DOHH2 (cell line): ENCODE measurements at regions not wholly inside any gene's neighbourhood (a gene's known extent, or its start where the extent isn't known, plus 50 kb on each side); places are given as distances from the start of the nearest gene placed in this dataset.

Experiments used
- H3F3A ChIP-seq: fragments of 200-600 bp; sonication (generic), shearing (Covaris generic); 2 replicates; pipeline ENCODE4 v1.6.0; 2016; ENCODE audit warnings: antibody characterized with exemption, mild to moderate bottlenecking; ENCODE audit not compliant: control insufficient read depth, insufficient read depth
- H3K27ac ChIP-seq: fragments of 200-600 bp; sonication (generic); 2 replicates; pipeline ENCODE4 v1.5.1; 2014; ENCODE audit warnings: low read depth, mild to moderate bottlenecking, low read length, moderate library complexity
- H3K27me3 ChIP-seq: fragments of 200-600 bp; sonication (generic); 2 replicates; pipeline ENCODE4 v1.6.1; 2014; ENCODE audit warnings: mild to moderate bottlenecking, low read length, mixed read lengths; ENCODE audit not compliant: control insufficient read depth
- H3K36me3 ChIP-seq: fragments of 200-600 bp; sonication (generic); 2 replicates; pipeline ENCODE4 v1.6.1; 2014; ENCODE audit warnings: mild to moderate bottlenecking, low read length, moderate library complexity, mixed read lengths; ENCODE audit not compliant: control insufficient read depth
- H3K4me1 ChIP-seq: fragments of 200-600 bp; sonication (generic); 2 replicates; pipeline ENCODE4 v1.6.1; 2014; ENCODE audit warnings: mild to moderate bottlenecking, low read length, mixed read lengths; ENCODE audit not compliant: control insufficient read depth
- H3K4me2 ChIP-seq: fragments of 200-600 bp; sonication (generic); 2 replicates; pipeline ENCODE4 v1.6.0; 2014; ENCODE audit warnings: mild to moderate bottlenecking, low read length, moderate library complexity
- H3K4me3 ChIP-seq: fragments of 200-600 bp; sonication (generic); 2 replicates; pipeline ENCODE4 v1.5.1; 2014; ENCODE audit warnings: mild to moderate bottlenecking, low read length, mixed read lengths
- H3K79me2 ChIP-seq: fragments of 200-600 bp; sonication (generic); 2 replicates; pipeline ENCODE4 v1.6.1; 2014; ENCODE audit warnings: mild to moderate bottlenecking, low read length, mixed read lengths; ENCODE audit not compliant: control insufficient read depth
- H3K9me2 ChIP-seq: fragments of 200-600 bp; sonication (generic); replicated peaks from 2 replicates; pipeline ENCODE4 v1.6.1; 2014; ENCODE audit warnings: mild to moderate bottlenecking, low read length, mixed read lengths; ENCODE audit not compliant: control insufficient read depth
- H3K9me3 ChIP-seq: fragments of 200-600 bp; sonication (generic); 2 replicates; pipeline ENCODE4 v1.6.1; 2014; ENCODE audit warnings: antibody characterized with exemption, low read length, mixed read lengths; ENCODE audit not compliant: control insufficient read depth, insufficient read depth
- H4K20me1 ChIP-seq: fragments of 200-600 bp; sonication (generic); 2 replicates; pipeline ENCODE4 v1.6.0; 2014; ENCODE audit warnings: low read depth, mild to moderate bottlenecking, antibody characterized with exemption, low read length, moderate library complexity; ENCODE audit not compliant: control insufficient read depth, insufficient read depth
- EZH2phosphoT487 ChIP-seq: fragments of 200-600 bp; sonication (generic); IDR thresholded peaks from 2 replicates; pipeline ENCODE4 v1.6.1; 2017; ENCODE audit warnings: borderline replicate concordance, mild to moderate bottlenecking, antibody characterized with exemption, low read length, moderate library complexity, mixed read lengths
- TF ChIP-seq, protein P1 (sequence below): fragments of 200-600 bp; sonication (generic); IDR thresholded peaks from one replicate; pipeline ENCODE4 v1.5.1; 2014; ENCODE audit warnings: antibody characterized with exemption, mild to moderate bottlenecking, low read depth, low read length; ENCODE audit not compliant: poor library complexity, severe bottlenecking

DNA sequence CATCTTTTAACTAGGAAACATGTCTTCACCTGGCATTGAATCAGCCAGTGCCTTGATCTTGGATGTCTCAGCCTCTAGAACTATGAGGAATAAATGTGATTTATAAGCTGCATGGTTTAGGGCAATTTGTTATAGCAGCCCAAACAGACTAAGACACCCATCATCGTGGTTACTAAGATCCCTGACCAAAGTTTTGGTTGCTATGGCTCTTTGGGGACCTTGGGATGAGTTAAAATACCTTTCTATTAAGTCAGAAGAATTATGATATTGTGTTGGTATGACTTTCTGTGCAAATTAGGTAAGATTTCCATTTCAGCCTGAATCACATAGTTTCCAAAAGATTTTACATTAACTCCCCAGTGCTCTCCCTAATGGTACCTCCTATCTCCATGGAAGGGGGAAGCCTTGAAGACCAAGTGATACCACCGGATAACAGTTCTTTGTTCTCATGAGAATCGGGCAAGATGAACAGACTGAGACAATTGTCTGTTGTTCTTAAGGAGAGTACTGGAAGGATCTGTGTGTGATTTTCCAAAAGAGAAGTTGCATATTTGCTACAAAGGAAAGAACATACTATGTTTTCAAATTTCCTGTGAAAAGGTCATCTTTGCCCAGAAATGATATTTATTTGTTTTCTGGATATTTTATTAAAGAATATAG is 60.4 kb upstream of the UBASH3B start:
- Histone ChIP-seq H3K27ac (no peak overlapping the region), H3K27me3 (peaks cover 11% of the 10 kb centered on the region; the same call in 1 of the 2 replicates)

DNA sequence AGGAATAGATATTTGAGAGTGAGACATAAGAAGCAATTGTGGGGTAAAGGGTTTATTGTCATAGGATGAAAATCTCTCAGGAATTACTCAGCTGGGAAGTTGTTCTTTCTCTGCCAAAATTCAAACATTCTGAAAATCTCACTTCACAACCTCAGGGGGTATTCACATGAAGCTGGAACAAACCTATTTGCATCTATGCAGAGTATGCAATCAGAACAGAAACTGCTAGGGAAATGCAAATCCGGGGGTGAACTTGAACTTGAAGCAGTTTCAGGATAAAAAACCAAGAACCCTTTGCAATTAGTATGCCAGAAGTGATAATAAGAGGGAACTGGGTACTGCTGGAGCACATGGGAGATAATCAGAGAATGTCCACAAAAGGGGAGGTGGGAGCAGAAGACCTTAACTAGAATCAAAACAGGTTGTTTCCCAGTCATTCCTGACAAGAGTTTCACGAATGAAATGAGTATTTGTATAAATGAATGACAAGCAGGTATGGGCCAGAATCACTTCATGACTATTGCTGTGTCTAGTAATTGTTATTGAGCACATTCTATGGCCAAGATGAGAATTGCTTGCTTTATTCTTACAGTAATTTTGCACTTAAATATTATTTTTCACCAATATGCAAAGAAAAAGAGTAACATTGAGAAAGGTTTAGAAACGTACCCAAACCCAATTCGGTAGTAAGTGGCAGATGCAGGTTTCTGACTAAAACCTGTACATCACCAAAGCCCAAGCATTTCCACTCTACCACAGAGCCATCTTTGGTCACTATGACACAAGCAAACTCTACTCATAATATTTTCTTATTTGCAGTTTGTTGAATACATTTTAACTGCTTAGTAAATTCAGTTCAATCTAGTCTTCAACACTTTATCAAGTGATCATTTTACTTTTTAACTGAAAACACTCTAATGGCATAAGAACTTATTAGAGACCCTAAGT is 61.8 kb upstream of the UBASH3B start:
- Histone ChIP-seq H3F3A (no peaks in the 10 kb centered on the region), H3K4me2 (no peak overlapping the region), H3K79me2 (no peaks in the 10 kb centered on the region), H3K27me3 (peaks cover 11% of the 10 kb centered on the region; the same call in 1 of the 2 replicates), H3K4me1 (no peaks in the 10 kb centered on the region), H3K9me2 (no peaks in the 10 kb centered on the region), H3K9me3 (no peaks in the 10 kb centered on the region), H3K4me3 (no peak overlapping the region), H3K36me3 (no peaks in the 10 kb centered on the region), H3K27ac (no peak overlapping the region), H4K20me1 (no peaks in the 10 kb centered on the region)
- TF ChIP-seq EZH2phosphoT487: no peak
- TF ChIP-seq, protein P1, sequence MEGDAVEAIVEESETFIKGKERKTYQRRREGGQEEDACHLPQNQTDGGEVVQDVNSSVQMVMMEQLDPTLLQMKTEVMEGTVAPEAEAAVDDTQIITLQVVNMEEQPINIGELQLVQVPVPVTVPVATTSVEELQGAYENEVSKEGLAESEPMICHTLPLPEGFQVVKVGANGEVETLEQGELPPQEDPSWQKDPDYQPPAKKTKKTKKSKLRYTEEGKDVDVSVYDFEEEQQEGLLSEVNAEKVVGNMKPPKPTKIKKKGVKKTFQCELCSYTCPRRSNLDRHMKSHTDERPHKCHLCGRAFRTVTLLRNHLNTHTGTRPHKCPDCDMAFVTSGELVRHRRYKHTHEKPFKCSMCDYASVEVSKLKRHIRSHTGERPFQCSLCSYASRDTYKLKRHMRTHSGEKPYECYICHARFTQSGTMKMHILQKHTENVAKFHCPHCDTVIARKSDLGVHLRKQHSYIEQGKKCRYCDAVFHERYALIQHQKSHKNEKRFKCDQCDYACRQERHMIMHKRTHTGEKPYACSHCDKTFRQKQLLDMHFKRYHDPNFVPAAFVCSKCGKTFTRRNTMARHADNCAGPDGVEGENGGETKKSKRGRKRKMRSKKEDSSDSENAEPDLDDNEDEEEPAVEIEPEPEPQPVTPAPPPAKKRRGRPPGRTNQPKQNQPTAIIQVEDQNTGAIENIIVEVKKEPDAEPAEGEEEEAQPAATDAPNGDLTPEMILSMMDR: no peak

More for the DNA sequence above, 60.4 kb upstream of the UBASH3B start:
- Histone ChIP-seq H3K79me2 (no peaks in the 10 kb centered on the region), H3K9me2 (no peaks in the 10 kb centered on the region), H3K4me3 (no peak overlapping the region), H4K20me1 (no peaks in the 10 kb centered on the region), H3K4me2 (no peak overlapping the region), H3K4me1 (no peaks in the 10 kb centered on the region), H3F3A (no peaks in the 10 kb centered on the region), H3K9me3 (no peaks in the 10 kb centered on the region), H3K36me3 (no peaks in the 10 kb centered on the region)
- no peak for TF ChIP-seq EZH2phosphoT487
- TF ChIP-seq, protein P1: no peak

DNA sequence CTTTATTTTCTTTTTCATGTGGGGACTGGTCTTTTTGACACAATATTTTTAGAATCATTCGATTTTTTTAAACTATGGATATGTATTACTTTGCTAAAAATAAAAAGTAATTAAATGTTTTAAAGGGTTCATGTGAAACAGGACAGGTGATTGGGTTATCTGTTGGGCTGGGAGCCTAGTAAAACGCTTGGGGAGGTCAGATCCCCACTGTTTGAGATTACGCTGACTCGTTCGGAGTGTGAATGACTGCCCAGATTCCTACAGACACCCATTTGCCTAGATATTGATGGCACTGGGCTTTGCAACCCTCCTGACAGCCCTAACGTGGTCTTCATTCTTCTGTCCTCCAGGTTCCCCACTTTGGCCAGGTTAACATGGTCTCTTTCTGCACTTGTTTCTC is 62.9 kb upstream of the UBASH3B start:
- H3K27me3 ChIP-seq: peaks cover 11% of the 10 kb centered on the region; the same call in 1 of the 2 replicates
- no peak overlapping the region for H3K4me3 ChIP-seq
- no peak for TF ChIP-seq EZH2phosphoT487
- TF ChIP-seq, protein P1: no peak
- no peaks in the 10 kb centered on the region for H4K20me1 ChIP-seq
- no peaks in the 10 kb centered on the region for H3K9me3 ChIP-seq
- no peaks in the 10 kb centered on the region for H3F3A ChIP-seq
- no peaks in the 10 kb centered on the region for H3K4me1 ChIP-seq
- H3K4me2 ChIP-seq: no peak overlapping the region
- no peaks in the 10 kb centered on the region for H3K36me3 ChIP-seq
- no peaks in the 10 kb centered on the region for H3K9me2 ChIP-seq
- no peaks in the 10 kb centered on the region for H3K79me2 ChIP-seq
- no peak overlapping the region for H3K27ac ChIP-seq
